A549 (cell line): ENCODE measurements at regions not wholly inside any gene's neighbourhood (a gene's known extent, or its start where the extent isn't known, plus 50 kb on each side); places are given as distances from the start of the nearest gene placed in this dataset.

Experiments used
- CTCF ChIP-seq: fragments of >200 bp; sonication (Bioruptor Twin); formaldehyde crosslinking; IDR thresholded peaks from 3 replicates; pipeline ENCODE4 v1.5.1; 2016
- EP300 ChIP-seq, 2 experiments: fragments of >200 bp; sonication (Bioruptor Twin); formaldehyde crosslinking; IDR thresholded peaks; 2 replicates in 1 of 2; 3 replicates in 1 of 2; pipeline ENCODE4 v1.6.1; 2016 to 2017
- HMGXB4 ChIP-seq: fragments of 250-450 bp; sonication (Bioruptor Pico); IDR thresholded peaks from 2 replicates; pipeline ENCODE4 v1.5.0; 2021; ENCODE audit warnings: mild to moderate bottlenecking, moderate library complexity, borderline replicate concordance
- MAX ChIP-seq: IDR thresholded peaks from 2 replicates; pipeline ENCODE4 v1.6.1; 2012
- MYC ChIP-seq: IDR thresholded peaks from 2 replicates; pipeline ENCODE4 v1.6.1; 2012; ENCODE audit warnings: mild to moderate bottlenecking, inconsistent platforms, low read length, improper control_type of control experiment, borderline replicate concordance
- PBX3 ChIP-seq: IDR thresholded peaks from 2 replicates; pipeline ENCODE4 v1.6.1; 2012
- REST ChIP-seq: fragments of 200-600 bp; sonication (generic); IDR thresholded peaks from 2 replicates; pipeline ENCODE4 v1.6.1; 2016; ENCODE audit warnings: antibody characterized with exemption, mild to moderate bottlenecking, moderate library complexity

- TF ChIP-seq EP300 (IDR thresholded peaks at IDR 0.05), result no peak
- TF ChIP-seq CTCF, result no peak
- no peak for TF ChIP-seq REST
- no peak for TF ChIP-seq MYC
- no peak for TF ChIP-seq MAX
- no peak for TF ChIP-seq PBX3
- no peak for TF ChIP-seq HMGXB4
Observed at GRCh38 chr4:91764085-91764484, 539.7 kb upstream of the GRID2 start.
